K562 (cell line): ENCODE measurements at regions not wholly inside any gene's neighbourhood (a gene's known extent, or its start where the extent isn't known, plus 50 kb on each side); places are given as distances from the start of the nearest gene placed in this dataset.

Source experiments
- ATAC-seq: fragments of 200-7000 bp; cut with Tn5 transposase; 3 replicates; pipeline ENCODE4 v1.9.1; 2020; ENCODE audit warnings: moderate library complexity
- BruUV-seq: library from RNA; stranded (reverse); fragments of 400-500 nt; replicated peaks from 2 replicates; lab custom pipeline; 2021; lab: Mats Ljungman, UMichigan
- CTCF ChIA-PET: fragments of 300-600 bp; formaldehyde crosslinking; extraction: SDS; loops from one replicate; lab custom pipeline; 2021; ENCODE audit warnings: low intra/inter-chr PET ratio; lab: Yijun Ruan, JAX
- POLR2A ChIA-PET: fragments of 300-600, 350-650 bp; sonication (Branson Sonifier 250); formaldehyde crosslinking; extraction: SDS; loops from one replicate; lab custom pipeline; 2021; ENCODE audit warnings: antibody characterized with exemption, inconsistent platforms; lab: Yijun Ruan, JAX
- DNase-seq, 4 experiments: peaks; one replicate each; pipeline versions ENCODE4 v3.0.0 to v3.0.0-alpha.2; 2011 to 2018; ENCODE audit warnings: low spot score in 3 of 4, mixed read lengths in 3 of 4; ENCODE audit errors: extremely low read depth in 1 of 4
- FAIRE-seq: peaks from 2 replicates; lab custom pipeline; 2011; peaks lifted over from hg19 to GRCh38; lab: Jason Lieb, UNC
- H2AFZ ChIP-seq: 2 replicates; pipeline ENCODE4 v1.6.0; 2011; ENCODE audit warnings: low read depth, low read length, control low read depth, inconsistent platforms
- H3K27ac ChIP-seq: fragments of 200-600 bp; 3 replicates; pipeline ENCODE4 v1.8.0; 2011; ENCODE audit warnings: low read depth, mild to moderate bottlenecking, control low read depth, inconsistent platforms, low read length, moderate library complexity, mixed read lengths; ENCODE audit errors: extremely low read depth
- H3K27me3 ChIP-seq, 2 experiments: fragments of 300-600 bp in 1 of 2; 2 replicates in 1 of 2; 3 replicates in 1 of 2; pipeline versions ENCODE4 v1.6.0 to v1.8.0; 2011; ENCODE audit warnings: inconsistent platforms in 2 of 2, low read length in 2 of 2, mild to moderate bottlenecking in 1 of 2, mixed read lengths in 1 of 2, moderate library complexity in 1 of 2; ENCODE audit not compliant: control insufficient read depth in 2 of 2, insufficient read depth in 2 of 2
- H3K36me3 ChIP-seq: fragments of 300-600 bp; 3 replicates; pipeline ENCODE4 v1.8.0; 2011; ENCODE audit warnings: mild to moderate bottlenecking, low read length, inconsistent platforms; ENCODE audit not compliant: control insufficient read depth, insufficient read depth
- H3K4me1 ChIP-seq, 2 experiments: fragments of 200-600 bp in 1 of 2; replicated peaks in 1 of 2; 2 replicates in 1 of 2; 3 replicates in 1 of 2; pipeline versions ENCODE4 v1.5.1 to v1.8.0; 2011; ENCODE audit warnings: inconsistent platforms in 2 of 2, low read length in 2 of 2, mild to moderate bottlenecking in 1 of 2, mixed read lengths in 1 of 2, moderate library complexity in 1 of 2; ENCODE audit not compliant: control insufficient read depth in 2 of 2, insufficient read depth in 2 of 2
- H3K4me2 ChIP-seq: 2 replicates; pipeline ENCODE4 v1.6.1; 2011; ENCODE audit warnings: low read length, control low read depth, inconsistent platforms, mixed read lengths; ENCODE audit not compliant: insufficient read depth
- H3K4me3 ChIP-seq: fragments of 200-600 bp; sonication (generic), shearing (Covaris generic); 2 replicates; pipeline ENCODE4 v1.5.1; 2016; ENCODE audit warnings: control low read depth, inconsistent platforms
- H3K79me2 ChIP-seq: fragments of 200-600 bp; 3 replicates; pipeline ENCODE4 v1.8.0; 2011; ENCODE audit warnings: low read length, inconsistent platforms; ENCODE audit not compliant: control insufficient read depth, insufficient read depth
- H3K9ac ChIP-seq, 2 experiments: 2 replicates each; pipeline versions ENCODE4 v1.6.0 to v1.6.1; 2011; ENCODE audit warnings: low read depth in 2 of 2, low read length in 2 of 2, control low read depth in 1 of 2, inconsistent platforms in 1 of 2, mild to moderate bottlenecking in 1 of 2, mixed read lengths in 1 of 2; ENCODE audit not compliant: insufficient read depth in 1 of 2
- H3K9me1 ChIP-seq: one replicate; pipeline ENCODE4 v1.6.0; 2011; ENCODE audit warnings: inconsistent platforms, mild to moderate bottlenecking, low read length, moderate library complexity; ENCODE audit not compliant: control insufficient read depth, insufficient read depth
- H3K9me3 ChIP-seq: replicated peaks from 2 replicates; pipeline ENCODE4 v1.5.1; 2011; ENCODE audit warnings: low read depth, low read length, inconsistent platforms; ENCODE audit not compliant: control insufficient read depth, insufficient read depth
- H4K20me1 ChIP-seq: replicated peaks from 2 replicates; pipeline ENCODE4 v1.6.1; 2011; ENCODE audit warnings: low read length, inconsistent platforms, mixed read lengths; ENCODE audit not compliant: control insufficient read depth, insufficient read depth
- TBP ChIP-seq: optimal IDR thresholded peaks from 2 replicates; pipeline ENCODE3; 2011; ENCODE audit warnings: low read depth, low read length, improper control_type of control experiment
- ZBTB40 ChIP-seq, 2 experiments: fragments of 450-650 bp in 1 of 2; sonication (generic) in 1 of 2; formaldehyde crosslinking in 1 of 2; IDR thresholded peaks; 2 replicates each; pipeline versions ENCODE4 v1.7.1 to v1.9.0; 2016 to 2022; ENCODE audit warnings: inconsistent platforms in 1 of 2, mild to moderate bottlenecking in 1 of 2, missing genetic modification reagents in 1 of 2
- ZNF280A ChIP-seq: fragments of 450-650 bp; IDR thresholded peaks from 2 replicates; pipeline ENCODE4 v1.6.1; 2018; ENCODE audit warnings: mild to moderate bottlenecking, low read depth; ENCODE audit not compliant: partially characterized antibody
- WGBS: fragments of 100-300 bp; shearing (Covaris generic); methylation state at CpG from one replicate; pipeline ENCODE4 v1.1.6; 2016; ENCODE audit warnings: low coverage, mixed read lengths; ENCODE audit not compliant: insufficient coverage; ENCODE audit errors: missing lambda C conversion rate; 5-methylcytosine and 5-hydroxymethylcytosine counted together
- in situ Hi-C: fragments of 300-500 bp; cut with MboI; formaldehyde crosslinking; loops from 4 replicates; pipeline ENCODE4 v1.15.0; 2018; ENCODE audit warnings: inconsistent platforms, mixed read lengths
- intact Hi-C: fragments of 100-400 bp; cut with micrococcal nuclease; formaldehyde crosslinking; loops from 2 replicates; pipeline ENCODE4 v1.14.2; 2022

- H2AFZ ChIP-seq = no peak overlapping the region
- H3K36me3 ChIP-seq = no peaks in the 10 kb centered on the region
- 0% methylated on average over 3 of the region's 3 CpGs for WGBS
- H3K4me1 ChIP-seq = no peaks in the 10 kb centered on the region
- intact Hi-C loops (no loop called here), in situ Hi-C loops (no loop called here)
- BruUV-seq = no TSS peak
- no peaks in the 10 kb centered on the region for H3K9me3 ChIP-seq
- H4K20me1 ChIP-seq = no peaks in the 10 kb centered on the region
- no peaks in the 10 kb centered on the region for H3K79me2 ChIP-seq
- H3K27me3 ChIP-seq = no peaks in the 10 kb centered on the region
- ATAC-seq (no peak), FAIRE-seq (no peak), DNase-seq (no peak)
- H3K9ac ChIP-seq = no peak overlapping the region
- ChIA-PET POLR2A (no interaction called here), CTCF (no interaction called here)
- TF ChIP-seq ZNF280A (no peak), TBP (no peak)
- H3K27ac ChIP-seq = no peak overlapping the region
- H3K4me2 ChIP-seq = no peak overlapping the region
- no peak overlapping the region for H3K4me3 ChIP-seq
- H3K9me1 ChIP-seq = no peaks in the 10 kb centered on the region
These were observed 376.9 kb downstream of the PPP3CA start for GRCh38 chr4:100970414-100970813.

- H3K4me1 ChIP-seq = no peaks in the 10 kb centered on the region
- H3K9ac ChIP-seq = no peak overlapping the region
- no peaks in the 10 kb centered on the region for H3K36me3 ChIP-seq
- H3K27me3 ChIP-seq = no peaks in the 10 kb centered on the region
- intact Hi-C loops = no loop called here
- no TSS peak for BruUV-seq
- no peak for DNase-seq
- no peaks in the 10 kb centered on the region for H3K79me2 ChIP-seq
- H3K9me1 ChIP-seq = no peaks in the 10 kb centered on the region
- H3K27ac ChIP-seq = no peak overlapping the region
- in situ Hi-C loops = no loop called here
- no peaks in the 10 kb centered on the region for H4K20me1 ChIP-seq
- no peak overlapping the region for H3K4me2 ChIP-seq
- FAIRE-seq = no peak
- ATAC-seq = no peak
- POLR2A ChIA-PET = no interaction called here
- CTCF ChIA-PET = no interaction called here
- H2AFZ ChIP-seq = no peak overlapping the region
- no peak overlapping the region for H3K4me3 ChIP-seq
- no peaks in the 10 kb centered on the region for H3K9me3 ChIP-seq
- TF ChIP-seq ZBTB40 (IDR thresholded peaks at IDR 0.05) (no peak), ZBTB40 (CRISPR knock-in tag; IDR thresholded peaks at IDR 0.05) (no peak)
These were observed 377.4 kb downstream of the PPP3CA start for GRCh38 chr4:100969925-100970324.
